Renal cortical epithelial cell (primary cell): ENCODE measurements at regions not wholly inside any gene's neighbourhood (a gene's known extent, or its start where the extent isn't known, plus 50 kb on each side); places are given as distances from the start of the nearest gene placed in this dataset.

Experiments
- DNase-seq: peaks from one replicate; pipeline ENCODE4 v3.0.0-alpha.2; 2011; ENCODE audit warnings: low read depth

GRCh38 chr11:20250644-20251247, 90.5 kb upstream of the DBX1 start:
- no peak for DNase-seq

GRCh38 chr11:20249796-20250195, 89.5 kb upstream of the DBX1 start:
- DNase-seq, result no peak

GRCh38 chr11:20249378-20249777, 89.1 kb upstream of the DBX1 start:
- DNase-seq, result no peak

- DNase-seq, result no peak
Measured at GRCh38 chr11:20248871-20249270, 88.6 kb upstream of the DBX1 start.

GRCh38 chr11:20248121-20248772, 88.0 kb upstream of the DBX1 start:
- peak; percentile 11 for DNase-seq

GRCh38 chr11:20247591-20248007, 87.3 kb upstream of the DBX1 start:
- DNase-seq, result no peak

GRCh38 chr11:20243974-20244373, 83.7 kb upstream of the DBX1 start:
- no peak for DNase-seq

- DNase-seq, result no peak
Measured at GRCh38 chr11:20238712-20239111, 78.4 kb upstream of the DBX1 start.

GRCh38 chr11:20235164-20235563, 74.9 kb upstream of the DBX1 start:
- no peak for DNase-seq

- DNase-seq, result no peak
Measured at GRCh38 chr11:20227631-20228030, 67.4 kb upstream of the DBX1 start.

GRCh38 chr11:20226933-20227332, 66.7 kb upstream of the DBX1 start:
- no peak for DNase-seq

GRCh38 chr11:20221566-20221965, 61.3 kb upstream of the DBX1 start:
- no peak for DNase-seq

- no peak for DNase-seq
Measured at GRCh38 chr11:20213790-20214189, 53.5 kb upstream of the DBX1 start.

- DNase-seq, result no peak
Measured at GRCh38 chr11:20211691-20212090, 51.4 kb upstream of the DBX1 start.
